ENCODE measurements at regions not wholly inside any gene's neighbourhood (a gene's known extent, or its start where the extent isn't known, plus 50 kb on each side); places are given as distances from the start of the nearest gene placed in this dataset.

GRCh38 chr16:79537584-79537983 is 63.0 kb downstream of the MAF start:
- Histone ChIP-seq H3K4me2 (ENCODE audit: low read depth, low read length) (no peak overlapping the region), H3K36me3 (ENCODE audit: control insufficient read depth, insufficient read depth, low read length) (no peaks in the 10 kb centered on the region), H3K4me3 (ENCODE audit: insufficient read depth, low read depth, low read length) (no peak overlapping the region), H4K8ac (ENCODE audit: low read depth in 2 of 2, low read length in 2 of 2) (no peak overlapping the region), H2AK5ac (ENCODE audit: low read depth, low read length) (no peak overlapping the region), H4K5ac (ENCODE audit: low read depth, low read length) (no peak overlapping the region), H4K91ac (ENCODE audit: insufficient read depth, low read depth, low read length) (no peak overlapping the region), H3K9ac (ENCODE audit: low read depth, low read length) (no peak overlapping the region), H3K56ac (ENCODE audit: extremely low read depth, insufficient read depth, low read length) (no peak overlapping the region), H3K18ac (ENCODE audit: low read depth, low read length) (no peak overlapping the region), H2BK120ac (ENCODE audit: low read depth, low read length) (no peak overlapping the region), H3K27me3 (ENCODE audit: control insufficient read depth, insufficient read depth, low read length) (no peaks in the 10 kb centered on the region), H2AK9ac (replicated peaks; ENCODE audit: low read depth, low read length, poor library complexity) (no peak overlapping the region), H3K79me1 (ENCODE audit: low read depth in 1 of 2, low read length in 2 of 2) (no peaks in the 10 kb centered on the region), H2BK15ac (ENCODE audit: low read depth, low read length) (no peak overlapping the region), H2BK20ac (ENCODE audit: low read depth, low read length) (no peak overlapping the region), H3K27ac (ENCODE audit: insufficient read depth, low read length) (no peak overlapping the region), H3K23ac (ENCODE audit: low read depth, low read length) (no peak overlapping the region), H2BK5ac (ENCODE audit: low read depth, low read length, poor library complexity, severe bottlenecking) (no peak overlapping the region), H3K9me3 (ENCODE audit: control insufficient read depth, insufficient read depth, low read length) (peaks cover 19% of the 10 kb centered on the region), H3K9me1 (ENCODE audit: insufficient read depth, low read length) (no peaks in the 10 kb centered on the region), H4K20me1 (ENCODE audit: insufficient read depth, low read length) (no peaks in the 10 kb centered on the region), H3K4ac (ENCODE audit: low read depth, low read length) (no peak overlapping the region), H3K4me1 (ENCODE audit: control insufficient read depth, insufficient read depth, low read length) (no peaks in the 10 kb centered on the region), H3K14ac (replicated peaks; ENCODE audit: low read depth, low read length) (no peak overlapping the region), H2AFZ (replicated peaks; ENCODE audit: low read length, poor library complexity) (no peak overlapping the region)
- dilution Hi-C loops (cut with HindIII; ENCODE audit: low sequenced_read_pairs, unreplicated experiment): no loop called here
- WGBS, 2 experiments (ENCODE audit: extremely low coverage in 2 of 2, insufficient read length in 1 of 2): no CpG with 5 or more reads among the region's 6 CpGs
- ChIA-PET POLR2A (ENCODE audit: unreplicated experiment) (no interaction called here), CTCF (no interaction called here)
- BruUV-seq (replicated peaks): no TSS peak
- intact Hi-C loops (cut with micrococcal nuclease): no loop called here
- no peak for DNase-seq
- TF ChIP-seq ELK1 (IDR thresholded peaks at IDR 0.05; ENCODE audit: borderline replicate concordance, low read depth, low read length): no peak
- TF ChIP-seq FOS (IDR thresholded peaks at IDR 0.05; ENCODE audit: low read depth, low read length): no peak
- no peak for TF ChIP-seq USF2 (IDR thresholded peaks at IDR 0.05; ENCODE audit: low read depth, low read length)
- no peak for TF ChIP-seq CTCF (conservative IDR thresholded peaks at IDR 0.05; ENCODE audit: low read depth, low read length)
- no peak for TF ChIP-seq RAD21 (IDR thresholded peaks at IDR 0.05; ENCODE audit: low read length)
- TF ChIP-seq CEBPB (IDR thresholded peaks at IDR 0.05; ENCODE audit: low read depth, low read length): no peak
- TF ChIP-seq MAFK (IDR thresholded peaks at IDR 0.05; ENCODE audit: low read depth, low read length): no peak
- in situ Hi-C loops (cut with MboI; ENCODE audit: low sequenced_read_pairs): no loop called here
- no peak for ATAC-seq (ENCODE audit: low read depth)
